ENCODE measurements at regions not wholly inside any gene's neighbourhood (a gene's known extent, or its start where the extent isn't known, plus 50 kb on each side); places are given as distances from the start of the nearest gene placed in this dataset.

GRCh38 chr10:42149722-42150427 lies 488.5 kb downstream of the ZNF33B start:
- H2BK5ac ChIP-seq (ENCODE audit: low read depth, low read length, poor library complexity, severe bottlenecking): no peak overlapping the region
- ChIA-PET POLR2A (ENCODE audit: unreplicated experiment) (no interaction called here), CTCF (no interaction called here)
- no peak overlapping the region for H4K8ac ChIP-seq (ENCODE audit: low read depth in 2 of 2, low read length in 2 of 2)
- H3K14ac ChIP-seq (replicated peaks; ENCODE audit: low read depth, low read length): no peak overlapping the region
- H2BK120ac ChIP-seq (ENCODE audit: low read depth, low read length): no peak overlapping the region
- no peak overlapping the region for H3K18ac ChIP-seq (ENCODE audit: low read depth, low read length)
- no peaks in the 10 kb centered on the region for H3K79me1 ChIP-seq (ENCODE audit: low read depth in 1 of 2, low read length in 2 of 2)
- no peak overlapping the region for H2AFZ ChIP-seq (replicated peaks; ENCODE audit: low read length, poor library complexity)
- H2AK9ac ChIP-seq (replicated peaks; ENCODE audit: low read depth, low read length, poor library complexity): no peak overlapping the region
- H3K4me1 ChIP-seq (ENCODE audit: control insufficient read depth, insufficient read depth, low read length): no peaks in the 10 kb centered on the region
- dilution Hi-C loops (cut with HindIII; ENCODE audit: low sequenced_read_pairs, unreplicated experiment): no loop called here
- intact Hi-C loops (cut with micrococcal nuclease): no loop called here
- H4K91ac ChIP-seq (ENCODE audit: insufficient read depth, low read depth, low read length): no peak overlapping the region
- H3K27ac ChIP-seq (ENCODE audit: insufficient read depth, low read length): no peak overlapping the region
- H4K5ac ChIP-seq (ENCODE audit: low read depth, low read length): no peak overlapping the region
- H3K36me3 ChIP-seq (ENCODE audit: control insufficient read depth, insufficient read depth, low read length): no peaks in the 10 kb centered on the region
- TF ChIP-seq BHLHE40 (IDR thresholded peaks at IDR 0.05; ENCODE audit: low read depth, low read length): no peak
- TF ChIP-seq RCOR1 (IDR thresholded peaks at IDR 0.05; ENCODE audit: insufficient replicate concordance, low read length): no peak
- no peak for TF ChIP-seq FOS (IDR thresholded peaks at IDR 0.05; ENCODE audit: low read depth, low read length)
- no peak for TF ChIP-seq ELK1 (IDR thresholded peaks at IDR 0.05; ENCODE audit: borderline replicate concordance, low read depth, low read length)
- TF ChIP-seq MXI1 (IDR thresholded peaks at IDR 0.05; ENCODE audit: borderline replicate concordance, low read depth, low read length): no peak
- no peak for TF ChIP-seq MAFK (IDR thresholded peaks at IDR 0.05; ENCODE audit: low read depth, low read length)
- no peak overlapping the region for H3K4me3 ChIP-seq (ENCODE audit: insufficient read depth, low read depth, low read length)
- DNase-seq: no peak
- H2AK5ac ChIP-seq (ENCODE audit: low read depth, low read length): no peak overlapping the region
- H2BK15ac ChIP-seq (ENCODE audit: low read depth, low read length): no peak overlapping the region
- no peaks in the 10 kb centered on the region for H3K9me1 ChIP-seq (ENCODE audit: insufficient read depth, low read length)
- H3K4ac ChIP-seq (ENCODE audit: low read depth, low read length): no peak overlapping the region
- no peak overlapping the region for H3K4me2 ChIP-seq (ENCODE audit: low read depth, low read length)
- H3K27me3 ChIP-seq (ENCODE audit: control insufficient read depth, insufficient read depth, low read length): no peaks in the 10 kb centered on the region
- no TSS peak for BruUV-seq (replicated peaks)
- no peaks in the 10 kb centered on the region for H4K20me1 ChIP-seq (ENCODE audit: insufficient read depth, low read length)
- no peak overlapping the region for H3K23ac ChIP-seq (ENCODE audit: low read depth, low read length)
- peaks cover 6% of the 10 kb centered on the region; the same call in 1 of the 2 replicates for H3K9me3 ChIP-seq (ENCODE audit: control insufficient read depth, insufficient read depth, low read length)
- no peak for ATAC-seq (ENCODE audit: low read depth)
- in situ Hi-C loops (cut with MboI; ENCODE audit: low sequenced_read_pairs): no loop called here
- WGBS, 2 experiments (ENCODE audit: extremely low coverage in 2 of 2, insufficient read length in 1 of 2): 60% methylated on average over 22 of the region's 78 CpGs; no CpG with 5 or more reads in 1 of the 2 experiments
- no peak overlapping the region for H3K56ac ChIP-seq (ENCODE audit: extremely low read depth, insufficient read depth, low read length)
- H2BK20ac ChIP-seq (ENCODE audit: low read depth, low read length): no peak overlapping the region
- H3K9ac ChIP-seq (ENCODE audit: low read depth, low read length): no peak overlapping the region
